HUES6 (cell line): ENCODE measurements at regions not wholly inside any gene's neighbourhood (a gene's known extent, or its start where the extent isn't known, plus 50 kb on each side); places are given as distances from the start of the nearest gene placed in this dataset.

ENCODE experiments used
- H3K27ac ChIP-seq: 2 replicates; pipeline ENCODE4 v1.7.0; 2013; ENCODE audit warnings: low read depth, mild to moderate bottlenecking, low read length, inconsistent platforms
- H3K27me3 ChIP-seq: 2 replicates; pipeline ENCODE4 v1.6.1; 2013; ENCODE audit warnings: low read length; ENCODE audit not compliant: control insufficient read depth, insufficient read depth
- H3K36me3 ChIP-seq: 2 replicates; pipeline ENCODE4 v1.6.1; 2013; ENCODE audit warnings: low read length; ENCODE audit not compliant: control insufficient read depth, insufficient read depth
- H3K4me1 ChIP-seq: 2 replicates; pipeline ENCODE4 v1.6.1; 2013; ENCODE audit warnings: low read length; ENCODE audit not compliant: control insufficient read depth, insufficient read depth
- H3K4me3 ChIP-seq: 2 replicates; pipeline ENCODE4 v1.5.1; 2013; ENCODE audit warnings: low read depth, low read length
- H3K9ac ChIP-seq: one replicate; pipeline ENCODE4 v1.6.1; 2013; ENCODE audit warnings: mild to moderate bottlenecking, low read length
- H3K9me3 ChIP-seq: 2 replicates; pipeline ENCODE4 v1.6.1; 2013; ENCODE audit warnings: low read depth, low read length; ENCODE audit not compliant: control insufficient read depth, insufficient read depth

DNA sequence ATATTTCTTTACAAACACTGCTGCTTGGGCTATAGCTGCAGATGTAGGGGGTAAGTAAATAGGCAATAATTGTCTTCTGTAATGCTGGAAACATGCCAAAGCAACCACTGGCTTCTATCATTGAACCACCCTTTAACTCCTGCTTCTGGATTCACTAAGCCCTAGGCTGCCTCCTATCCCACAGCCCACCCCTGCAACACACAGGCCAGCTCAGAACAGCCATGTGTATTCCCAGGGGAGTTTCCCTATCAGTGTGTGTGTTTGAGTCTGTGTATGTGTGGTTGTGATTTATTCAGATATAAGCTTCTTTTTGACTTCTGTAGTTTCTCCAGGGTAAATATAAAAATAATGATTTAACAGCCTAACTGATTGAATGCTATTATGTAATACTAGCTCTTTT lies 291.3 kb downstream of the PCDH10 start:
- H3K27ac ChIP-seq = no peak overlapping the region
- H3K4me3 ChIP-seq = no peak overlapping the region
- no peaks in the 10 kb centered on the region for H3K9me3 ChIP-seq
- H3K36me3 ChIP-seq = no peaks in the 10 kb centered on the region
- H3K9ac ChIP-seq = no peak overlapping the region
- H3K27me3 ChIP-seq = no peaks in the 10 kb centered on the region
- no peaks in the 10 kb centered on the region for H3K4me1 ChIP-seq

DNA sequence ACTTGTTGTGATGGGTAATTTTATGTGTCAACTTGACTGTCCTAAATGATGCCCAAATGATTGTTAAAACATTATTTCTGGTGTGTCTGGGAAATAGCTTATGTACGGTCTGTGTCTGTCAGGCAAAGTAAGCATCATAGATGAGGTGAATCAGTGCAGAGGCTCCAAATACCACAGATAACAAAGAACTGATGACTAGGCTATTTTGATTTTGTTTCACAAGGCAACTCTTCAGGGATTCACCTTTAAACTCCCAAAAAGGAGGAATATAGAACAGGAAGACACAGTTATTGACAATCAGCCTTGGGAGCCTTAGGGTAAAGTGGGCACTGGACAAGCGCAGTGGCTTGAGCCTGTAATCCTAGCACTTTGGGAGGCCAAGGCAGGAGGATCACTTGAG lies 290.7 kb downstream of the PCDH10 start:
- Histone ChIP-seq H3K4me1 (no peaks in the 10 kb centered on the region), H3K27me3 (no peaks in the 10 kb centered on the region), H3K4me3 (no peak overlapping the region), H3K36me3 (no peaks in the 10 kb centered on the region), H3K9ac (no peak overlapping the region), H3K9me3 (no peaks in the 10 kb centered on the region), H3K27ac (no peak overlapping the region)

DNA sequence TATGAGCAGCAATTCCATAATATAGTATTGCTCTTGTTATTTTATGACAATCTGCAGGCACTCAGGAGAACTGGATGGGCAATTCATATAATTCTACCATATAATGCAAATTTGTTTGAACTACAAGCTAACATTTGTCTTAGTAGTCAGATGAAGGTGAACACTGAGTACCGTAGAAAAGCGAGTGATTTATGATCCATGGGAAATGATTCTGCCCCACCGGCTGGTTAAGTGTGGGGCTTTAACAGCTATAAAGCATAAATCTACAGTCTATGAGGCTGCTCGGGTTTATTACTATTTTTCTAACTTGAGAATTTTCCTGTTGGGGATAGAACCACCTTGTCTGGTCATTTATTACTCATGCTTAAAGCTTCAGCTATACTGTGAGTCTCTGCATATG lies 275.5 kb downstream of the PCDH10 start:
- H3K36me3 ChIP-seq = no peaks in the 10 kb centered on the region
- no peaks in the 10 kb centered on the region for H3K9me3 ChIP-seq
- no peaks in the 10 kb centered on the region for H3K4me1 ChIP-seq
- H3K27me3 ChIP-seq = no peaks in the 10 kb centered on the region
- H3K9ac ChIP-seq = no peak overlapping the region
- no peak overlapping the region for H3K27ac ChIP-seq
- no peak overlapping the region for H3K4me3 ChIP-seq

DNA sequence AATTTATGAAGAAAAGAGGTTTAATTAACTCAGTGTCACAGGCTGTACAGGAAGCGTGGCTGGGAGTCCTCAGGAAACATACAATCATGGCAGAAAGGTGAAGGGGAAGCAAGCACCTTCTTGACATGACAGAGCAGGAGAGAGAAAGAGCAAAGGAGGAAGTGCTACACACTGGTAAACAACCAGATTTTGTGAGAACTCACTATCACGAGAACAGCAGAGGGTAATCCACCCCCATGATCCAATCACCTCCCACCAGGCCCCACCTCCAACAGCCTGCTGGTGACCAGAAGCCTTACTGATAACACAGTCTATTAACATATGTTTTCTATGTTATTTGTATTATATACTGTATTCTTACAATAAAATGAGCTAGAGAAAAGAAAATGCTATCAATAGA lies 254.8 kb downstream of the PCDH10 start:
- no peak overlapping the region for H3K4me3 ChIP-seq
- no peak overlapping the region for H3K9ac ChIP-seq
- H3K27ac ChIP-seq = no peak overlapping the region
- H3K4me1 ChIP-seq = peaks cover 4% of the 10 kb centered on the region; the same call in 1 of the 2 replicates
- no peaks in the 10 kb centered on the region for H3K36me3 ChIP-seq
- H3K9me3 ChIP-seq = no peaks in the 10 kb centered on the region
- H3K27me3 ChIP-seq = no peaks in the 10 kb centered on the region

DNA sequence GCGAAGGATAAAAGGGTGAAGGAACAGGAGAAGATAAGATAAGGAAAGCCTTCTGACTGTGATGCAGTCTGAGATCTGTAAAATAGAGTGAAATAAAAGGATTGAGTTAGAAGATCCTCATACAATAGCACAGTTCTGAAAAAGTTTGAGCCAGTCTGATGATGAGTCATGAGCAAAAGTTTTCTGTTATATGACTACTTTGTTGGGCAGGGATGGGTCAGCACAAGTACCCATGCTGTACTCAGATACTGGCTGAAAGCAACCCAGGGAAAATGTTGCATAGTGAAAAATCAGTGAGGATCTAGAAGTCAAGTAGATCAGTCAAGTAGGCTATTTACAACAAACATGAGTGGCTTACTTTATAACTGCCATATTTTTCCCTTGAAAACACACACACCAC lies 253.5 kb downstream of the PCDH10 start:
- H3K9me3 ChIP-seq = no peaks in the 10 kb centered on the region
- no peaks in the 10 kb centered on the region for H3K36me3 ChIP-seq
- H3K4me1 ChIP-seq = peaks cover 4% of the 10 kb centered on the region; the same call in 1 of the 2 replicates
- H3K4me3 ChIP-seq = no peak overlapping the region
- no peaks in the 10 kb centered on the region for H3K27me3 ChIP-seq
- H3K9ac ChIP-seq = no peak overlapping the region
- H3K27ac ChIP-seq = no peak overlapping the region

DNA sequence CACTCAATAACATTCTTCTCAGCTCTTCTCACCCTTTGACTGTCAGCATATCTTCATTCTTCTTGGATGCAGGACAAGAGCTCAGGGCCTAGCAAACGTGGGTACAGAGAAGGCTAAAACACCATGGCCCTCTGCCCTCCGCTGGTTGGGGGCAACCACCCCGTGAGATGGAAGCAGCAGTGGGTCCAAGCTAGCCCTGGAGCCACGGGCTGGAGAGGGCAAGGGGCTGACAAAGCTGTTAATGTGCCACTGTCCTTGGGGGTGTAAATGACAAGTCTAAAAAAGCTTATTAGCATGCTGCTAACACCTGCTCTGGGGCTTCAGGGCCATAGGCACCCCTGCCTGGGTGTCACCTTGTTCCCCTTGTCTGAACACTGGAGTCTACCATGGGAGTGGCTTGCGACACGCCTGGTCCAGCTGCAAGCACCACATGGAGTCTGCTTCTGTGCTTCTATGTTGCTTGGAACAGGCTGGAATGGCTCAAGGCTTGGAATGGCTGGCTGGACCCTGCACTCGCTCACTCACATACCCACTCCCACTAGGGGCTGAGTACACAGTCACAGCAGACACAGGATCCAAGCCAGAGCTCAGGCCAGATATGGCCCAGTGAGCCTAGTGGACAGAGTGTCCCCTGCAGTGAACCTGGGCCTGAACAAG lies 246.0 kb downstream of the PCDH10 start:
- Histone ChIP-seq H3K4me3 (no peak overlapping the region), H3K36me3 (no peaks in the 10 kb centered on the region), H3K27ac (no peak overlapping the region), H3K4me1 (peaks cover 11% of the 10 kb centered on the region; the same call in 1 of the 2 replicates), H3K9me3 (no peaks in the 10 kb centered on the region), H3K9ac (no peak overlapping the region), H3K27me3 (no peaks in the 10 kb centered on the region)

DNA sequence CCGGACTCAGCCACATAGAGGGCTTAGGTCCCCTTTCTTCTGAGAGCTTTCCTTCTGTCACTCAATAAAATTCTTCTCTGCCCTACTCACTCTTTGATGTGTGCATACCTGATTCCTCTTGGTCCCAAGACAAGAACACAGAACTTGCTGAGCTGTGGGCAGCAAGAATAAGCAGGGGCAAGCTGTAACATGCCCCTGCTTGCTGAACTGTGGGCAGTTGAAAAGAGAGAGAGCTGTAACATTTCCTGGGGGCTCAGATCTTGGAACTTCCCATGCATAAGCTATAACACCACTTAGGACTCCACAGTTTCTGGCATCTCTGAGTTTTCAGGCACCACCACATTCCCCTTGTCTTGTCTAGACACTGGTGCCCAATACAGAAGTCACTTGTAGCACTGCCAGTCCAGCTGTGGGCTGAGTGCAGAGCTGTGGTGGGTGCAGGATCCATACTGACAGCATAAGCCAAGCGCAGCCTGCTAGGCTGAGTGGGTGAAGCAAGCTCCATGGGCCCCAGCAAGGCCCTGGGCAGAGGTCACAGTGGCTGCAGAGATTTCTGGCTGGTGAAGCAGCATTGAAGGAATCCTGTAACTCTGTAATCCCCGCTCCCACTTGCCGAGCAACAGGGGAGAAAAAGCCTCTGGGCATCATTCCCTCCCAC lies 241.2 kb downstream of the PCDH10 start:
- H3K4me3 ChIP-seq = no peak overlapping the region
- H3K9ac ChIP-seq = peak overlapping the region; percentile 21
- no peaks in the 10 kb centered on the region for H3K36me3 ChIP-seq
- no peaks in the 10 kb centered on the region for H3K9me3 ChIP-seq
- no peaks in the 10 kb centered on the region for H3K27me3 ChIP-seq
- H3K27ac ChIP-seq = no peak overlapping the region
- peaks cover 13% of the 10 kb centered on the region; the same call in 1 of the 2 replicates for H3K4me1 ChIP-seq

DNA sequence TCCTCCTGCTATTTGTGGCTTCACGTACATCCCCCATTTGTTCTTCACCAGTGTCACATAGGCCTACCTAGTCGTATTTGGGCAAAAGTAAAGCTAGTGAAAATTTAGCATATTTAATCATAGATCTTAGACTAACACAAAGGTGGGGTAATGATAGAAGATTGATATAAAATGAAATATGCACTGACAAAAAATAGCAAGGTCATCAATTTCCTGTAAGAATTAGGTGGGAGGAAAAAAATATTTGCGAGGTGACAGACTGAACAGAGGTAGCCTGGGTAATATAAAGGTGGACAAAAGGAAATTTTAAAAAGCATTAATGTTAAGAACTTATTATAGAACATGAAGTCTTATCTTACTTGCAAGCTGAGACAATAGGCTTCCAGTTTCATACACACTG lies 239.9 kb downstream of the PCDH10 start:
- H3K9ac ChIP-seq = no peak overlapping the region
- H3K4me3 ChIP-seq = no peak overlapping the region
- peaks cover 13% of the 10 kb centered on the region; the same call in 1 of the 2 replicates for H3K4me1 ChIP-seq
- no peaks in the 10 kb centered on the region for H3K27me3 ChIP-seq
- no peaks in the 10 kb centered on the region for H3K9me3 ChIP-seq
- no peaks in the 10 kb centered on the region for H3K36me3 ChIP-seq
- H3K27ac ChIP-seq = no peak overlapping the region

DNA sequence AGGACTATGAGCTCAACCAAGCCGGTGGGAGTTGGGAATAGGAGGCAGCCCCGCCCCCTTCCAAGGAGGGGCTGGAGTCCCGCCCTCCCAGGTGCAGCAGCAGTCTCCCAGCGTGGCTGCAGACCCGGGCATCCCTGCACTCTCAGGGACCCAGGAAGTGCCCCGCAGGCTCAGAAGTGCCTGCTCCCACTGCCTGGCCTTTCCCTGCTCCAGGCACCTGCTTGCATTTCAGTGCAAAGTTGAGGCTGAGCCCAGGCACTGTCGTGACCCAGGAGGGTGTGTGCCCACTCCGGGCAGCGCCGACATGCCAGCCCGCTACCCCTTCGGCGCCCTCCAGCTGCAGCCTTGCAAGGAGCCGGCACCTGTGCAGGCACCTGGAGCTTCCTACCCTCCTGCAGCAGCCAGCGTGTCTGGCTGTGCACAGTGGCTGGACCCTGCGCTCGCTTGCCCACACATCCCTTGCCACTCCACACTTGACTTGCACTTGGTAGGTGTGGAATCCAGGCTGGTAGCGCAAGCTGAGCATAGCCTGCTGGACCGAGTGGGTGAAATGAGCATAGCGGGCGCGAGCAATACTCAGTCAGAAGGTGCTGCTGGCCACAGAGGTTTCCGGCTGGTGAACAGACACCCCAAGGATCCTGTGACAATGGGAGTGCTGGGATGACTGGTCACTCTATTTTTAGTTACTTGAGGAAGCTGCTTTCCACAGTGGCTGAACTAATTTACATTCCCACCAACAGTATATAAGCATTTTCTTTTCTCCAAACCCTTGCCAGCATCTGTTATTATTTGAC lies 236.3 kb downstream of the PCDH10 start:
- H3K9me3 ChIP-seq = no peaks in the 10 kb centered on the region

DNA sequence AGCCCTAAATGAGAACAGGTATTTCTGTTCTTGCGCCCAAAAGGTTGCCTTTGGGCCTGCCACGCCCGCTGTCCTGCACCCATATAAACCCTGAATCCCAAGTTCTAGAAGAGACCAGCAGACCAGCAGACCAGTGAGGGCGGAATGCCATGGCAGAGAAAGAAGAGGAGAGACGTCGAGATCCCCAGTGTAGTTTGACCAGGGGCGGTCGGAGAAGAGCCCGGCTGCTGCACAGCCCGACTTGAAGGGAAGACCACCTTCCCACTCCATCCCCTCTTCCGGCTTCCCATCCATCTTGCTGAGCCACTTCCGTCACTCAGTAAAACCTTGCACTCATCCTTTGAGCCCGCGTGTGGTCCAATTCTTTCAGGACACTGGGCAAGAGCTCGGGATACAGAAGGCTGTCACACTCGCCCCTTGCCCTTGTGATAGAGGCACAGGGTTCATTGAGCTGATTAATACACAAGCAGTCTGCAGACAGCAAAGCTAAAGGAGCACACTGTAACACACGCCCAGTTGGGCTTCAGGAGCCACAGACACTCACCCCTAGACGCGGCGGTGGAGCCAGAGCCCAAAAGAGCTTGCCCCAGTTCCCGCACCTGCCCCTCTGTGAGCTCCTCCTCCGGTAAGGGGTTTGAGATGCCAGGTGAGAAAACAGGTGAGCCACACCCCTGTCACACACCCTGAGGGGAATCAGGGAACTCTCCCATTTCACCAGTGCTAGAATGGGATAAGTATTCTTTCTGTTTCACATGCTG lies 230.8 kb downstream of the PCDH10 start:
- Histone ChIP-seq H3K27me3 (no peaks in the 10 kb centered on the region), H3K4me3 (no peak overlapping the region), H3K4me1 (no peaks in the 10 kb centered on the region), H3K27ac (no peak overlapping the region), H3K9ac (no peak overlapping the region), H3K9me3 (peaks cover 5% of the 10 kb centered on the region; the same call in 1 of the 2 replicates), H3K36me3 (no peaks in the 10 kb centered on the region)

More for the DNA sequence above, 236.3 kb downstream of the PCDH10 start:
- Histone ChIP-seq H3K27ac (no peak overlapping the region), H3K4me3 (no peak overlapping the region; the same call in 1 of the 2 replicates), H3K27me3 (no peaks in the 10 kb centered on the region), H3K4me1 (peaks cover 7% of the 10 kb centered on the region; the same call in 1 of the 2 replicates), H3K9ac (no peak overlapping the region), H3K36me3 (no peaks in the 10 kb centered on the region)
